Fibroblast of skin of left biceps (primary cell): ENCODE measurements at regions not wholly inside any gene's neighbourhood (a gene's known extent, or its start where the extent isn't known, plus 50 kb on each side); places are given as distances from the start of the nearest gene placed in this dataset.
"Not testable (repeated sequence)": the region's sequence is repeated elsewhere in the genome, so short reads cannot be mapped to it uniquely, and the experiment has no call there.

Experiments used
- DNase-seq, 2 experiments: peaks; one replicate each; pipeline ENCODE4 v3.0.0-alpha.2; 2013; ENCODE audit warnings: low read depth in 2 of 2

DNA sequence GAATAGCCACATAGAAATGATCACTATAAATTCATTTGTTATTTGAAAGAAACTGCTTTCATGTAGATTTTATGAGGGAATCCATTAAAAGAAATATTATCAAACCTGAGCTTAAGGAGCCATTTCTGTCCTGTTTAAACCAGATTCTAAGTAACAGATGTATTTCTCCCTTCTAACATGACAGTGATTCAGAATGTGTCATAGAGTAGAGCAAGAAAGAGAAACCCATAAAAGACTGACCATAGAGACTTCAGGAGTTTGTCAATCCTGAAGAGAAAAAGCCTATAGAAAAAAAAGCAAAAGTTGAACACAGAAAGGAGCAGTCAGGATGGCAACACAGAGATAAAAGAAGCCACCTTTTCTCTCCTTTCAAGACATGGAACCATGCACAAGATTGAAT is 390.6 kb downstream of the PRIM2 start:
- not testable (repeated sequence) for DNase-seq

DNA sequence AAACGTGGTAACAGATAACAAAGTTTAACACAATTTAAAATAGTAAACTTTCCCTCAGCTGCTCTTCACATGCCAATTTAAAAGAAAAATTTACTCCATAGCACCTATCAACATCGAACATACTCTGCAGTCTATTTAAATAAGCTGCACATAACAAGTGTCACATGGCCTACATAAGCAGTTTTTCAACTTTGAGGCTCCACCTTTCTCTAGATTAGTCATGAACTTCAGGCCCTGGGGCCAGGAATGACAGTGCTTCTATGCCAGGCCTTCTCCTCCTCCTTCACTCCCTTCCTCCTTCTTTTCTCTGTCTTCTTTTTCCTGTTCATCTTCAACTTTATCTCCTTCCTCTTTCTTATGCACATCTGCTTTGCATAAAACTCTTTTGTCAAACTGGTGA is 405.1 kb downstream of the PRIM2 start:
- DNase-seq, result not testable (repeated sequence)

- DNase-seq, result not testable (repeated sequence)
These were observed 406.5 kb downstream of the PRIM2 start for GRCh38 chr6:57723815-57724401.

GRCh38 chr6:57729407-57729806 is 412.0 kb downstream of the PRIM2 start:
- DNase-seq, result not testable (repeated sequence)

DNA sequence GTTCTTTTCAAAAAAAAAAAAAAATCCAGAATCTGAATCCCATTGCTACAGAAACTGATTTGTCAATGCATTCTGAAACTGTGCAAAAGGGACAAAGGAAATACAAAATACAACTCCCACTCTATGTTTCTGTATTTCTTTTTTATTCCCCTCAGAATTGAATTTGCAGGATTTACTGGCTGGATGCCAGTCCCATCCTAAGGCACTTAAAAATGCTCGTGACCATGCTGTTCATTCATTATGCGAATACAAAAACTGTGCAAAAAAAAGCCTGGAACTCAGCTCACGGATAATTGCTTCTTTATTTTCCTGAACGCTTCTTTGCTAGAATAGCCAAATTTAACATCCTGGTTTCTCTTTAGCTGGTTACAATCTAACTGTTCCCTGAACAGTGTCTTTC is 413.3 kb downstream of the PRIM2 start:
- DNase-seq, result not testable (repeated sequence)

- not testable (repeated sequence) for DNase-seq
These were observed 430.3 kb downstream of the PRIM2 start for GRCh38 chr6:57747716-57748115.

DNA sequence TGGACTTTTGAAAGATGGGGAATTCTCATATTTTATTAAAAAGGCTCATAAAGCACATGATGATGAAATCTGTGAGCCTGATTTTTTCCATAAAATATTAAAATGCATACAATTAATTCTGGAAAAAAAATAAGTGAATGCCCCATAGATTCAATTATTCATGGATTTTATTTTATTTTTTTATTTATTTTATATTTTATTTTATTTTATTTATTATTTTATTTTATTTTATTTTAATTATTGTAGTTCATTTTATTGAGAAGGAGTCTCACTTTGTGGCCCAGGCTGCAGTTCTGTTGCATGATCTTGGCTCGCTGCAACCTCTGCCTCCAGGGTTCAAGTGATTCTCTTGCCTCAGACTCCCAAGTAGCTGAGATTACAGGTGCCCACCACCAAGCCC is 442.4 kb downstream of the PRIM2 start:
- DNase-seq, result not testable (repeated sequence)

GRCh38 chr6:57792720-57793397 is 475.4 kb downstream of the PRIM2 start:
- DNase-seq, result not testable (repeated sequence)

DNA sequence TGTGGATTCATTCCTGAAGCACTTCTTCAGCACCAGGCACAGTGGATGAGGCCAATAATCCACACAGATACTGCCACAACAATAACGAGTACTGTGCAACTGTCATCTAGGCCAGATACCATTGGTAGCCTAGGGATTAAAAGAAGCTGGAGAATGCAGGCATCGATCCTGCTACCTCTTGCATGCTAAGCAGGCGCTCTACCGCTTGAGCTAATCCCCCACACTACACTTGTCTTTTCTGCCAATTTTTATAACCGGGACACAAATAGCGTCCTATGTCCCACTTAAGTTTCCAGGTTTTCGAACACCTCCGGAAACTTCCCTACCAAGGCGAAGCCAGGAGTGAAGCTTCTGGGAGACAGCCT is 475.9 kb downstream of the PRIM2 start:
- DNase-seq, result not testable (repeated sequence)

DNA sequence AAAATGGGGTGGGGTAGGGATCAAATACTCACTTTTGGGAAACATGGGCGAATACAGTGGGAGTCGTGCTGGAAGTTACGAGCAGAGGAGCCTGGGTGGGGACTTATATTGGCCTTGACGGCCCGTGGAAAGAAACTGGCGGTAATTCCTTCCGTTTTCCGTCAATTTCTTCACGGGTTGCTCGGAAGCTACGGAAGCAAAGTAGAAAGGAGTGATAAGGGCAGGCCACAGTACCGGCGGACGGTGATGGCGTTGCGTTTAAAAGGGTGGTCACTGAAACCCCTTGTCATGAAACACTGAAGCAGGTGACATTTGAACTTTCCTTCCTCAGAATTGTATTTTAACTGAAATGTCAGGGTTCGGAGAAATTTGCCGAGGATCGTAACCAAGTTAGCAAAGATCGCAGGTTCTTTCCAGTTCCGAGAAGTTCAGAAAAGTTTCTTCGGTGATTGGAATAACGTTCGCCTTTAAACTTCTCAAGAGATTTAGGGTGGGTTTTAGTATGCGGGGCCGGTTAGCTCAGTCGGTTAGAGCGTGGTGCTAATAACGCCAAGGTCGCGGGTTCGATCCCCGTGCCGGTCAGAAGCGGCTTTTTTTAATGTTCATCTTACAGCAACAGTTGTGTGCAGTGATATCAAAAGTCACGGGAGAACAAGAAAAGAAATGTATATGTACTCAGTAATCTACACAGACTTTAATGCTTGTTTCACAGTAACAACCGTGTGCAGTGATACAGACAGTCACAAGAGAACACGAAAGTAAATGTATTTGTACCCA is 482.5 kb downstream of the PRIM2 start:
- peak in 1 of 2 experiments; percentile 26 for DNase-seq

- not testable (repeated sequence) for DNase-seq
These were observed 491.2 kb downstream of the PRIM2 start for GRCh38 chr6:57808581-57808980.

DNA sequence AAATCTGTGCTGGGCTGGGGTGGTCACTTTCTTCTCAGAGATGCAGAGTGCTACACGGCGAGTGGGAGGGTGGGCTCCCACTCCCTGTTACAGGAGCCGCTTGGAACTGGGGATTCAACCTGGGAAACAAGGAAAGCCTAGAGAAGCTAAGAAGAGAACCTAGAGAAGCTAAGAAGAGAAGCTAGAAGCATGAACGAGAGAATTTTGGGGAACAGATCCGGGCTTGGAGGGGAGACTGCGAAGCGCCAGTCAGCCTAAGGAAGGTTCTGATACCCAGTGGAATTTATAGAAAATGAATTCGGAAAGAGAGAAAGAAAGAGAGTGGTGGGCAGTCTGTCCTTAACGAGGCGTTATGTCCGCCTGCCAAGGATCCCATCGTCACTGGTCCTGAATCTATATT is 492.0 kb downstream of the PRIM2 start:
- DNase-seq, result not testable (repeated sequence)

- DNase-seq, result not testable (repeated sequence)
These were observed 496.0 kb downstream of the PRIM2 start for GRCh38 chr6:57813271-57814075.

DNA sequence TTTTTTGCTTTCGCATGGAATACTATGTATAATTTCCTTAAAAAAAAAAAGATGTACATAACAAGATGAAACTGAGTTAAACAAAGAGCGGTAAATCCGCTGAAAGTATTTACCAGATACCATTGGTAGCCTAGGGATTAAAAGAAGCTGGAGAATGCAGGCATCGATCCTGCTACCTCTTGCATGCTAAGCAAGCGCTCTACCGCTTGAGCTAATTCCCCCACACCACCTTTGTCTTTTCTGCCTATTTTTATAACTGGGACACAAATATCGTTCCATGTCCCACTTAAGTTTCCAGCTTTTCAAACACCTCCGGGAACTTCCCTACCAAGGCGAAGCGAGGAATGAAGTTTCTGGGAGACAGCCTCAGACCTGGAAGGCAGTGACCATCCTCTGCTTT is 498.4 kb downstream of the PRIM2 start:
- not testable (repeated sequence) for DNase-seq

GRCh38 chr6:57821325-57821724 is 503.9 kb downstream of the PRIM2 start:
- DNase-seq, result not testable (repeated sequence)

- not testable (repeated sequence) for DNase-seq
These were observed 505.0 kb downstream of the PRIM2 start for GRCh38 chr6:57822448-57822847.

DNA sequence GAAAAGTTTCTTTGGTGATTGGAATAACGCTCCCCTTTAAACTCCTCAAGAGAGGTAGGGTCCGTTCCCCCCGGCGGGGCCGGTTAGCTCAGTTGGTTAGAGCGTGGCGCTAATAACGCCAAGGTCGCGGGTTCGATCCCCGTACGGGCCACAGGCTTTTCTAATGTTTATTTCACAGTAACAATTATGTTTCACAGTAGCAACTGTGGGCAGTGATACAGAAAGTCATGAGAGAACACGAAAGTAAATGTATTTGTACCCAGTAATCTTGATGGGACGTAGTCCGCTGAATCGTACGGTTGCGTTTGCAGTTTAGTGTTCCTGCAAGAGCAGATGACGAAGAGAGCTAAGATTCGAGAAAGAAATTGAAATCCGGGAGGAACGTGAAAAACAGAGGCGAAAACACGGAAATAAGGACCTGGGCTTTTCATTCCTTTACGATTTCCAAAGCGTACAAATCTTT is 505.5 kb downstream of the PRIM2 start:
- no peak for DNase-seq

DNA sequence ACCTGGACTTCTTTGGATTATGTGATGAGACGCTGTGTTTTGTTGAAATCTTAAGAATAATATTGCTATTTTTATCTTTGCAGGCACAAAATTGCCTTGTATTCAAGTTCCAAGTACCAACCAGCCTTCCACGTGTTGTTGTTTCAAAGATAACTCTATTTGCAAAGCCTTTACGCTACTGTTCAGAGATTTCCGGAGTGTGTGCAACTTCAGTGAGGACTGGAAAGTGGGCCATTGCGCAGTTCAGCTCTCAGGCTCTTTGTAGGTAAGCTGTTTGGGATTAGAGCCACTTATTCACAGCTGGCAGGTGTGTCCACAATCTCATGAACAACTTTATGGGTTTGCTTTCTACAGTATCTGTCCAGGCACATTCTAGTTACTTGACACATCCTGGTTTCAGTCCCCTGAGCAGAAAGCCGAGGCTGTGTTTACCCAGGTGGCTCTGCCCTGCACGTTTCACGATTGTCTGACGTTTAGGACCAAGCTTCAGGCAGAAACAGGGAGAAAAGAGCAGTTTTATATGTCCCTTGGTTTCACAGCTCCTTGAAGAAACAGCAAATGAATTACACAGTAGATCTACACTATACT is 520.3 kb downstream of the PRIM2 start:
- not testable (repeated sequence) for DNase-seq

DNA sequence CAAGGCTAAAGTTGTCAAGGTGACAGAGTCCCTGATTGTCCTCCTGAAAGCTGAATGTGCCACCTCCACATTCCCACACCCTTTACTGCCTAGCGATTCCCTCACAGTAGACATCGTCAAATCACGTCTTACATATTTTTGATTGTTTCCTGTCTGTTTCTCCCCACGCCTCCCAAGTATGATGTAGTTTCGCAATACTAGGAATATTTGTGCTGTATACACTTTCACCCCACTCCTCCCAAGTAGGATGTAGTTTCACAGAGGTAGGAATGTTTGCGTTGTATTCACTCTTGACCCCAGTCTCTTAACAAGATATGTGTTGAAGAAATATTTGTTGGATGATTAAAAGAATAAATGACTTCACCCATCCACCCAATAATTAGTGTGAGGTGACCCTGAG is 524.1 kb downstream of the PRIM2 start:
- DNase-seq, result not testable (repeated sequence)

- DNase-seq, result not testable (repeated sequence)
These were observed 536.4 kb downstream of the PRIM2 start for GRCh38 chr6:57853745-57854407.
